HG03139 (cell line): ENCODE measurements at regions not wholly inside any gene's neighbourhood (a gene's known extent, or its start where the extent isn't known, plus 50 kb on each side); places are given as distances from the start of the nearest gene placed in this dataset.

Experiments used
- ATAC-seq: cut with Tn5 transposase; IDR thresholded peaks from one replicate; pipeline ENCODE4 v1.9.1; 2021; ENCODE audit not compliant: unreplicated experiment

GRCh38 chr4:124541652-124542420 is 170.7 kb downstream of the ANKRD50 start:
- no peak for ATAC-seq

- no peak for ATAC-seq
Observed at GRCh38 chr4:124555959-124556358, 156.6 kb downstream of the ANKRD50 start.

GRCh38 chr4:124564121-124564520 is 148.4 kb downstream of the ANKRD50 start:
- no peak for ATAC-seq

- no peak for ATAC-seq
Observed at GRCh38 chr4:124565371-124565770, 147.2 kb downstream of the ANKRD50 start.

- ATAC-seq, result no peak
Observed at GRCh38 chr4:124566030-124566429, 146.5 kb downstream of the ANKRD50 start.

- ATAC-seq, result no peak
Observed at GRCh38 chr4:124573056-124573455, 139.5 kb downstream of the ANKRD50 start.

- ATAC-seq, result no peak
Observed at GRCh38 chr4:124579896-124580295, 132.6 kb downstream of the ANKRD50 start.

- no peak for ATAC-seq
Observed at GRCh38 chr4:124583797-124584196, 128.7 kb downstream of the ANKRD50 start.

GRCh38 chr4:124589786-124590185 is 122.7 kb downstream of the ANKRD50 start:
- no peak for ATAC-seq

- no peak for ATAC-seq
Observed at GRCh38 chr4:124590480-124590879, 122.1 kb downstream of the ANKRD50 start.

GRCh38 chr4:124591637-124592036 is 120.9 kb downstream of the ANKRD50 start:
- no peak for ATAC-seq

GRCh38 chr4:124593494-124593893 is 119.0 kb downstream of the ANKRD50 start:
- ATAC-seq, result no peak

- no peak for ATAC-seq
Observed at GRCh38 chr4:124594945-124595344, 117.6 kb downstream of the ANKRD50 start.

- no peak for ATAC-seq
Observed at GRCh38 chr4:124596816-124597215, 115.7 kb downstream of the ANKRD50 start.

- no peak for ATAC-seq
Observed at GRCh38 chr4:124610211-124610610, 102.3 kb downstream of the ANKRD50 start.
